ENCODE measurements at regions not wholly inside any gene's neighbourhood (a gene's known extent, or its start where the extent isn't known, plus 50 kb on each side); places are given as distances from the start of the nearest gene placed in this dataset.

DNA sequence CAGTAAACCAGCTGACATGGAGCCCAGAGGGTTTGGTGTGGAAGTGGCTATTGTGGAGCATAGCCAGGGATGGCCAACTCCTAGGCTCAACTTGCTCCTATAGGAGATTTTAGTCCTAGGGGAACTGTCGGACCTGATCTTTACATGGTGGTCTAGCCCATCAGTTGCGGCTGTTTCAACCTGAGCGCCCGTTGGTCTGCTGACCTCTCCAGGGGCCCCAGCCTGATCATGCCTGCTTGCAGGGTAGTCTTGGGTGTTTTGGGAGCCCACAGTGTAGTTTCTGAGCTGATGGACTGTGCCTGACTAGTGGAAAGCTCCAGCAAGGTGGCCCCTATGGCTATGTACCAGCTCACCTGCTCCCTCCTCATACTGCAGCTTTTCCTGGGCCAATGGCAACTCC, 597.0 kb downstream of the IQCM start:
- H3K9me3 ChIP-seq (ENCODE audit: control insufficient read depth, insufficient read depth, low read length) = peaks cover 9% of the 10 kb centered on the region
- DNase-seq = no peak
- no peaks in the 10 kb centered on the region for H3K4me1 ChIP-seq (ENCODE audit: control insufficient read depth, insufficient read depth, low read length)
- ATAC-seq = no peak
- H3K27ac Mint-ChIP-seq = no peak overlapping the region
- 92% methylated on average over 4 of the region's 4 CpGs for WGBS (ENCODE audit: insufficient coverage)
- no peaks in the 10 kb centered on the region for H3K27me3 ChIP-seq (ENCODE audit: control insufficient read depth, insufficient read depth, low read length)
- H3K36me3 Mint-ChIP-seq = peaks cover 6% of the 10 kb centered on the region
- no peaks in the 10 kb centered on the region for H3K27me3 Mint-ChIP-seq (ENCODE audit: low read depth in 2 of 2)
- no peak overlapping the region for H3K4me3 Mint-ChIP-seq
- intact Hi-C loops (cut with micrococcal nuclease) = no loop called here
- H3K36me3 ChIP-seq (ENCODE audit: control insufficient read depth, insufficient read depth, low read length) = no peaks in the 10 kb centered on the region
- TF ChIP-seq, protein P1, sequence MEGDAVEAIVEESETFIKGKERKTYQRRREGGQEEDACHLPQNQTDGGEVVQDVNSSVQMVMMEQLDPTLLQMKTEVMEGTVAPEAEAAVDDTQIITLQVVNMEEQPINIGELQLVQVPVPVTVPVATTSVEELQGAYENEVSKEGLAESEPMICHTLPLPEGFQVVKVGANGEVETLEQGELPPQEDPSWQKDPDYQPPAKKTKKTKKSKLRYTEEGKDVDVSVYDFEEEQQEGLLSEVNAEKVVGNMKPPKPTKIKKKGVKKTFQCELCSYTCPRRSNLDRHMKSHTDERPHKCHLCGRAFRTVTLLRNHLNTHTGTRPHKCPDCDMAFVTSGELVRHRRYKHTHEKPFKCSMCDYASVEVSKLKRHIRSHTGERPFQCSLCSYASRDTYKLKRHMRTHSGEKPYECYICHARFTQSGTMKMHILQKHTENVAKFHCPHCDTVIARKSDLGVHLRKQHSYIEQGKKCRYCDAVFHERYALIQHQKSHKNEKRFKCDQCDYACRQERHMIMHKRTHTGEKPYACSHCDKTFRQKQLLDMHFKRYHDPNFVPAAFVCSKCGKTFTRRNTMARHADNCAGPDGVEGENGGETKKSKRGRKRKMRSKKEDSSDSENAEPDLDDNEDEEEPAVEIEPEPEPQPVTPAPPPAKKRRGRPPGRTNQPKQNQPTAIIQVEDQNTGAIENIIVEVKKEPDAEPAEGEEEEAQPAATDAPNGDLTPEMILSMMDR (IDR thresholded peaks at IDR 0.05) = no peak
- peaks cover 23 to 29% of the 10 kb centered on the region in 2 donors for H3K9me3 Mint-ChIP-seq
- H3K4me1 Mint-ChIP-seq = no peaks in the 10 kb centered on the region
- no peak overlapping the region for H3K4me3 ChIP-seq (ENCODE audit: low read length)
- H3K27ac ChIP-seq (ENCODE audit: low read length) = no peak overlapping the region

DNA sequence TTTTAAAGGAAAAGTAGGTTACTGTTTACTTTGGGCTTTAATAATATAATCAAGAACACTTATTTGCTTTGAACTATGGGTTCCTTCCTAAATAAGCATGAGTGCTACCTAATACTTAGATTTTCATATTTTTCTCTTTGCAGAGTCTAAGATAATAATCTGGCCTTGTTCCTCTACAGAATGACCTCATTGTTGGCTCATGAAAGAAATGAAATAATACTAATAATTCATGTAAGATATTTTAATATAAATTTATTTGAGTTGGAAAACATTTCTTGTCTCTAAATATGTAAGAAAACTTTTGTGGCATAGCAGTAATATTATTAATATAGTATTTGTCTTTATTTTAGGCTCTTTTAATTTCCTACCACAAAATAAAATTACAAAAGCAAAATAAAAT, 601.3 kb downstream of the IQCM start:
- H3K27me3 ChIP-seq (ENCODE audit: control insufficient read depth, insufficient read depth, low read length) = no peaks in the 10 kb centered on the region
- TF ChIP-seq, protein P1 (IDR thresholded peaks at IDR 0.05) = no peak
- Mint-ChIP-seq H3K4me3 (no peak overlapping the region), H3K27ac (no peak overlapping the region), H3K9me3 (peaks cover 10 to 22% of the 10 kb centered on the region in 2 donors), H3K4me1 (no peaks in the 10 kb centered on the region), H3K36me3 (no peaks in the 10 kb centered on the region), H3K27me3 (ENCODE audit: low read depth in 2 of 2) (no peaks in the 10 kb centered on the region)
- no peak overlapping the region for H3K4me3 ChIP-seq (ENCODE audit: low read length)
- peaks cover 8% of the 10 kb centered on the region for H3K9me3 ChIP-seq (ENCODE audit: control insufficient read depth, insufficient read depth, low read length)
- intact Hi-C loops (cut with micrococcal nuclease) = no loop called here
- DNase-seq (no peak), ATAC-seq (no peak)
- no peaks in the 10 kb centered on the region for H3K36me3 ChIP-seq (ENCODE audit: control insufficient read depth, insufficient read depth, low read length)
- no peaks in the 10 kb centered on the region for H3K4me1 ChIP-seq (ENCODE audit: control insufficient read depth, insufficient read depth, low read length)
- H3K27ac ChIP-seq (ENCODE audit: low read length) = no peak overlapping the region

DNA sequence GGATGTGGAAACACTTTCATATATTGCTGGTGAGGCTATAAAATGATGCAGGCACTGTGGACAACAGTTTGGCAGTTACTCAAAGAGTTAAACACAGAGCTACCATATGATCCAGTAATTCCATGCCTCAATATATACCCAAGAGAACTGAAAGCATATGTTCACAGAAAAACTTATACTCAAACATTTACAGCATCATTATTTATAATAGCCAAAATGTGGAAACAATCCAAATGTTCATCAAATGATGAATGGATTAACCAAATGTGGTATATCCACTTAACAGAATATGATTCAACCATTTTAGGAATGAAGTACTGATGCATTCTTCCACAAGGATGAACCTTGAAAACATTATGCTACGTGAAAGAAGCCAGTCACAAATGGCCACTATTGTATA, 603.8 kb downstream of the IQCM start:
- no CpG with 5 or more reads among the region's 1 CpG for WGBS (ENCODE audit: insufficient coverage)
- no peaks in the 10 kb centered on the region for H3K27me3 Mint-ChIP-seq (ENCODE audit: low read depth in 2 of 2)
- no peak overlapping the region for H3K27ac Mint-ChIP-seq
- no peak overlapping the region for H3K27ac ChIP-seq (ENCODE audit: low read length)
- H3K36me3 ChIP-seq (ENCODE audit: control insufficient read depth, insufficient read depth, low read length) = no peaks in the 10 kb centered on the region
- no peak overlapping the region for H3K4me3 Mint-ChIP-seq
- H3K36me3 Mint-ChIP-seq = no peaks in the 10 kb centered on the region
- no peaks in the 10 kb centered on the region for H3K27me3 ChIP-seq (ENCODE audit: control insufficient read depth, insufficient read depth, low read length)
- TF ChIP-seq, protein P1 (IDR thresholded peaks at IDR 0.05) = no peak
- no peak for DNase-seq
- H3K4me1 ChIP-seq (ENCODE audit: control insufficient read depth, insufficient read depth, low read length) = no peaks in the 10 kb centered on the region
- H3K9me3 Mint-ChIP-seq = peaks cover 10 to 19% of the 10 kb centered on the region in 2 donors
- ATAC-seq = no peak
- no peaks in the 10 kb centered on the region for H3K4me1 Mint-ChIP-seq
- H3K4me3 ChIP-seq (ENCODE audit: low read length) = no peak overlapping the region
- intact Hi-C loops (cut with micrococcal nuclease) = no loop called here
- no peaks in the 10 kb centered on the region for H3K9me3 ChIP-seq (ENCODE audit: control insufficient read depth, insufficient read depth, low read length)

DNA sequence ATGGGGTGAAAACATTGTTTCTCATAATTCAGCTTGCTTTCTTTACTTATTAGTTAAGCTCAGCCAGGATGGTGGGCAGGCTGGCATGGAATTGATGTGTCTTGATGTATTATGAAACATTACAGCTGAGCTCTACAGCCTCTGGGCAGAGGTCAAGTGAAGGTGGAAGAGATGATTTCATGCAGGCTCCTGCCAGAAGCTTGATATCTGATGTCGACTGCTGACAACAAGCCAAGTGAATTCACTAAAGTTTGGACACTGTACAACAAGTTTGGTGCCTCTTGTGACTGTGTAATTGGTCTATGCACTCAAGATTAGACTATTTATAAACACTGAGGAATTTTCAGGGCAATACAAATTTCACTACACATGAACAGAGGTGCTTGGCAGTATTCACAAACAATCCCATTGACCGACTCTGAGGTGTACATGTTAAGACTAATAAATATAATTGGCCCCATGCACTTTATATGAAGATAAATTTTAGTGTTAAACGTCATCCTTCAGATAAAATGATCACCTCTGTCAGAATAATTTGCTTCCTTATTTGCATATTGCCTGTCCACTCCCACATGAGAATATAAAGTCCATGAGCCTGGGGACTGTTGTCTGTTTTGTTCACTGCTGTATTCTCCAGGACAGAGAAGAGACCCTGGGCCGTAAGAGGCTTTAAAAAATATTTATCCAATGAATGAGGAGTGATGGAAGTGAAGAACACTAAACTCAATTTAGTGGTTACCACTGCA, 612.2 kb downstream of the IQCM start:
- intact Hi-C loops (cut with micrococcal nuclease) = no loop called here
- WGBS (ENCODE audit: insufficient coverage) = 60% methylated on average over 2 of the region's 4 CpGs
- TF ChIP-seq, protein P1 (IDR thresholded peaks at IDR 0.05) = no peak

More for the DNA sequence above, 612.2 kb downstream of the IQCM start:
- H3K36me3 Mint-ChIP-seq = no peaks in the 10 kb centered on the region
- no peaks in the 10 kb centered on the region for H3K27me3 ChIP-seq (ENCODE audit: control insufficient read depth, insufficient read depth, low read length)
- H3K36me3 ChIP-seq (ENCODE audit: control insufficient read depth, insufficient read depth, low read length) = no peaks in the 10 kb centered on the region
- no peak overlapping the region for H3K27ac Mint-ChIP-seq
- no peak for DNase-seq
- no peaks in the 10 kb centered on the region for H3K27me3 Mint-ChIP-seq (ENCODE audit: low read depth in 2 of 2)
- no peaks in the 10 kb centered on the region for H3K4me1 Mint-ChIP-seq
- H3K9me3 ChIP-seq (ENCODE audit: control insufficient read depth, insufficient read depth, low read length) = no peaks in the 10 kb centered on the region
- H3K9me3 Mint-ChIP-seq = peaks cover 10 to 12% of the 10 kb centered on the region in 2 donors
- H3K4me3 Mint-ChIP-seq = no peak overlapping the region
- ATAC-seq = no peak
- no peak overlapping the region for H3K4me3 ChIP-seq (ENCODE audit: low read length)
- no peaks in the 10 kb centered on the region for H3K4me1 ChIP-seq (ENCODE audit: control insufficient read depth, insufficient read depth, low read length)
- no peak overlapping the region for H3K27ac ChIP-seq (ENCODE audit: low read length)

Data from natural killer cell (primary cell).